HG03558 (cell line): ENCODE measurements at regions not wholly inside any gene's neighbourhood (a gene's known extent, or its start where the extent isn't known, plus 50 kb on each side); places are given as distances from the start of the nearest gene placed in this dataset.

Experiments
- ATAC-seq: cut with Tn5 transposase; IDR thresholded peaks from one replicate; pipeline ENCODE4 v1.9.1; 2021; ENCODE audit warnings: moderate number of reproducible peaks; ENCODE audit not compliant: unreplicated experiment; ENCODE audit errors: extremely low read depth

GRCh38 chr10:44805466-44806210 is 105.5 kb upstream of the TMEM72 start:
- ATAC-seq = no peak

DNA sequence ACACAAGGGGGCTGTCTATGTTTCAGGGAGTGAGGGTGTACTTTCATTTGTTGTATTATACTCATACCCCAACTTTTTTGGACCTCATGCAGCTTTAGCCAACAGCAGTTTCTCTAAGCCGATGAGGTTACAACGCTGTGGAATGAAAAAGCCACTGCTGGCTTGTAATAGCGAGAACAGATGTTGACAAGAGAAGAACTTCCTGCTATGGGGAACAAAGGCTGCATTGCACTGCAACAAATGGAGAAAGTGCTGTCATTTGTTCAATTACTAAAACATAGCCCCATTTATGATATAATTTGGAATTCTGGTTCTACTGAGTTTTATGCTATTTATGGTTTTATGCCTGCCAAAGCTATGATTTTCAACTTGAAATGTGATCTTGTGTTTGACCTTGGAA is 104.2 kb upstream of the TMEM72 start:
- no peak for ATAC-seq

- ATAC-seq = no peak
Measured at GRCh38 chr10:44807451-44807850, 103.7 kb upstream of the TMEM72 start.

- ATAC-seq = no peak
Measured at GRCh38 chr10:44809647-44810046, 101.5 kb upstream of the TMEM72 start.

DNA sequence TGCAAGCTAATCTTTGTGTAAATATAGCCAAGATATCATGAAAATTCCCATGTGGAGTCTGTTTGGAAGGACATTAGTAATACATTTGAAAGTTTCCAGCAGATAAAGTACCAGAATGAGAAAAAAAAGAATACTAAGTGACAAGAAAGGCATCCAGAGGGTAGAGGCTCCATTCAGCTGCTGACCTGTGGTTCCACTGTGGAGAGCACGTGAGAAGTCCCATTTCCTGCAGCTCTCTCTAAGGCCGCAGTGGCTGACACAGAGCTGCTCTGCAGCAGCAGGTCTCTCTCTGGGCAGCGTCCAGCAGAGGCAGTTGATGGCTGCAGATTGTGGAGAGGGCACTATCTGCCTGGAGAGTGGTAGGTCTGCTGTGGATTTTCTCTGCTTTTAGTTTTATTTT is 100.1 kb upstream of the TMEM72 start:
- no peak for ATAC-seq

- no peak for ATAC-seq
Measured at GRCh38 chr10:44813201-44813600, 97.9 kb upstream of the TMEM72 start.

- ATAC-seq = no peak
Measured at GRCh38 chr10:44814929-44815328, 96.2 kb upstream of the TMEM72 start.

DNA sequence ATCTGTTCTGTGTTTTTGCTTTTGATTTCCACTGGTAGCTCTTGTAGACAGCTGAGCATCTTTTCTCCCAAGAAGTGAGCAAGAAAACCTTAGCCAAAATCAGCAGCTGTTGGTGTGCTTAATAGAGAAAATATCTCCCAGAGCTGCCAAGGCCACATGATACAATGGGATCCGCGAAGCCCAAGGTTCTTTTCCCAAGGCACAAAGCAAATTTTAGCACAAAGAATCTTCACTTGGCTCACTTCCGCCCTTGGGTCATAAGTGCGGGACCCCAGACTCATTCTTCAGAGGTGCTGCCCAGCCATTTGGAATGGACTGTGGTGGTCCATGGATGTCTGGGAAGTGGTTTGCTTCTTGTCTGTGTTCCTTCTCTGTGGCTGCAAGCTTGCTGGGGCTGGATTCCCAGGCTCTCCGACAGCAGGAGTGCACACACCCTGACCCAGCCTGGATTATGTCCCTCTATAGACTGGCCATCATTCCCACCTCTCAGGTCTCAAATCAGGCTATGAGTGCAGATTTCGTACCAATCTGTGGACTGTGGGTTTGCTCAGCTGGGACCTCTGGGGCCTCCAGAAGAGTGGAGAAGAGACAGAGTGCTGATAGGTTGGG is 93.0 kb upstream of the TMEM72 start:
- ATAC-seq = no peak

- no peak for ATAC-seq
Measured at GRCh38 chr10:44818701-44819127, 92.4 kb upstream of the TMEM72 start.

DNA sequence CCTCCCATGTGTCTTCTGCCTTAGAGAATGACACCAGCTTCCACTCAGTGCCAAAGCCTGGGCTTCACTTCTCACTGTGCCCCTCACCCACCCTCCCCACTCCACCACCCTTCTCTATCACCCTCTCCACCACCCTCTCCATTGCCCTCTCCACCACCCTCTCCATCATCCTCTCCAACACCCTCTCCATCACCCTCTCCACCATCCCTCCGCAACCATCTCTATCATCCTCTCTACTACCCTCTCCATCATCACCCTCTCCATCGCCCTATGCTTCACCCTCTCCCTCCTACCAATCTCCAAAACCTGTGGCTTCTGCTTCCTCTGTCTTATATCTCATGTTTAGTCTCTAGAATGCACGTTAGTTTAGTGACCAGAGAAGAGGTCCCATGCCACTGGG is 91.0 kb upstream of the TMEM72 start:
- ATAC-seq = no peak

DNA sequence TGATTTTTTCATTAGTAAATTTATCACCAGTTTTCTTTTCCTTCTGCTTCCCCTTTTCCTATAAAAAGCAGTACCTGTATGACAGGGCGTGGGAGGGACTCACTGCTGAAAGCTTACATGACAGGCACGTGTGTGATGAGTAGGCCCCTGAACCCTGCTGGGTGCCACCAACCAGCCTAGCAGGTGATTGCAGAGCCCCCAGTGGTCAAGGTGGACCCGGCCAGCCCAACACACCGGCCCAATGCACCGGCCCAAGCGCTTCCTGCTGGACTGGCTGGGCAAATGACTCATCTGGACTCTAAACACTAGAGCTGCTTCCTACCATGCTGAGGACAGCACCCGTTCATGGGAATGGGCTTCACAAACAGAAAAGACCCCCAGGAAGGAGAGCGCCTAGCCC is 89.8 kb upstream of the TMEM72 start:
- no peak for ATAC-seq

- no peak for ATAC-seq
Measured at GRCh38 chr10:44822349-44822748, 88.8 kb upstream of the TMEM72 start.

DNA sequence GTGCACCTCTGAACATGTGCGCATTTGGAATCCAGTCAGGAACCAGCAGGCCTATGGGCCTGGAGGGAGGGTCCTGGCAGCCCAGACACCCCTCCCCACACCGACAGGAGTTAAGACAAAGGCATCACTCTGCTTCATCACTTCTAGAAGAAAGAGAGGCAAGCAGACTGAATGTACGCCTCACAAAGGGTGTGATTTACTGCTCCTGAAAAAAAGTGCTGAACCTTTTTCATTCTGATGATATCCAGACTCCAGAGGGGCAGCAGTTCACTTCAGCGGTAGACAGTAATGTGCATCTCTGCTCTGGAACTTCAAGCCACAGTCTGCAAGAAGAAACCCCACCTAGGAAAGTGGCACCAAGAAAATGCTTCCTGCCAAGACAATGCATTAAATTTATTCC is 88.2 kb upstream of the TMEM72 start:
- ATAC-seq = no peak

GRCh38 chr10:44824607-44825006 is 86.5 kb upstream of the TMEM72 start:
- no peak for ATAC-seq

- ATAC-seq = no peak
Measured at GRCh38 chr10:44827431-44828006, 83.6 kb upstream of the TMEM72 start.

DNA sequence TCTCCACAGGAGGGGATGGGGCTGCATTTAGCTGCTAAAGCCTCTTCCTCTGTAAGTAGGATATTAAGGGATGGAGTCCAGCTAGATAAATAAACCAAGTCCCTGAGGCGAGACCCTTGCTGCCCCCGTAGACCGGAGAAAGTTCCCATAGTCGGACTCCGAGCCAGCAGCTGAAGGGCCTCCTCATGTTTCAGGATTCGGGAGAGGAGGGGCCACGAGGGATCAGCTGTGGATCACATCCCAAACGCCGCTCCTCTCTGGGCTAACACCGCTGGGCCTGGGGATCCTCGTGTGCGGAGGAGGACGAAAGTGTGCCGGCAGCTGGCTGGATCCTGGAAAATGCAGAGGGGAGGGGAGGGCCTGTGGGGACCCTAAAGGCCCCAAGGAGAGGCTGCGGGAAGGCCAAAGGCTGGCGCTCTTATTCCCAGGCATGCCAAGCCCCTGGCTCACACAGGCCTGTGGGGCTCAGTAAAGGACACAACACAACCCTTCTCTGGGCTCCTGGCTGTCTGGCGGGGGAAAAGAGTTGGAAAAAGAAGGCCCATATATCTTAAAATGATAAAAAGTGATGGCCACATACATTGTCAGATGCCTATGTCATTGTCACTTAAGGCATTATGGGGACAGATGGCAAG is 82.5 kb upstream of the TMEM72 start:
- no peak for ATAC-seq

GRCh38 chr10:44829426-44829825 is 81.7 kb upstream of the TMEM72 start:
- ATAC-seq = no peak

GRCh38 chr10:44830022-44830421 is 81.1 kb upstream of the TMEM72 start:
- no peak for ATAC-seq

DNA sequence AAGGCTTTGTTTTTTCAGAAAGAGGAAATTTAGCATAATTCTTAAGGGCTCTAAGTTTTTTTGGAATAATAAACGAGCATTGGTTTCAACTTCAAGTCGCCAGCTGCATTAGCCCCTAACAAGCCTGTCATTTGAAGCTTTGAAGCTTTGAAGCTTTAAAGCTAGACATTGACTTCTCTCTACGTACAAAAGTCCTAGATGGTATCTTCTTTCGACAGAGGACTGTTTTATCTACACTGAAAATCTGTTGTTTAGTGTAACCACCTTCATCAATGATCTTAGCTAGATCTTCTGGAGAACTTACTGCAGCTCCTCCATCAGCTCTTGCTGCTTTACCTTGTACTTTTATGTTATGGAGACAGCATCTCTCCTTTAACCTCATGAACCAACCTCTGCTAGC is 79.6 kb upstream of the TMEM72 start:
- ATAC-seq = no peak

- no peak for ATAC-seq
Measured at GRCh38 chr10:44832595-44833390, 78.3 kb upstream of the TMEM72 start.

DNA sequence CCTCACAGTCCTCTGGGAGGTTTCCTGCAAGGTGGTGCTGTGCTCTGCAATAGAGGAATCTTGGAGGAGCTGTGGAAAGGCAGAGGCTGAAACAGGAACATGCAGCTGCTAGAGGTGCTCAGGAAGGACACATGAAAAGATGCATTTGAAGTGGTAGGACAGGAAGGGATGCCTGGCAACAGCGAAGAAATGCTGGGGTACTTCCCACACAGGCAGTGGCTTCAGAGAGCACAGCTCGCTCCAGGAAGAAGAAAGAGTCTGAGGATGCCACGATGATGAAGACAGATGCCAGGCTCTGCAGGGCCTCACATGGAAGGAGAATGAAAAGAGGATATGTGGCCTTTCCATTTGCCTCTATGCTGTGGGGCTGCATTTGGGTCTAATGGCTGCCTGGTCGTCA is 77.0 kb upstream of the TMEM72 start:
- no peak for ATAC-seq
